Ovary (tissue), 7 donors: ENCODE measurements at regions not wholly inside any gene's neighbourhood (a gene's known extent, or its start where the extent isn't known, plus 50 kb on each side); places are given as distances from the start of the nearest gene placed in this dataset.

Experiments
- DNase-seq, 5 donors: peaks; one replicate each; pipeline ENCODE4 v3.0.0-alpha.2; 2019 to 2020
- H3K27ac ChIP-seq, 2 donors: fragments of 200-600 bp; one replicate each; pipeline versions ENCODE4 v1.5.1 to v1.8.0; 2019 to 2022
- H3K27me3 ChIP-seq: fragments of 200-600 bp; one replicate; pipeline ENCODE4 v1.8.0; 2022
- H3K36me3 ChIP-seq: fragments of 200-600 bp; sonication (generic); one replicate; pipeline ENCODE4 v1.5.1; 2019
- H3K4me1 ChIP-seq: one replicate; pipeline ENCODE4 v1.8.1; 2013; ENCODE audit warnings: mild to moderate bottlenecking, moderate library complexity; ENCODE audit not compliant: insufficient read depth
- H3K4me3 ChIP-seq: fragments of 200-600 bp; sonication (generic); one replicate; pipeline ENCODE4 v1.5.1; 2017
- H3K9me3 ChIP-seq, 2 donors: fragments of 200-600 bp in 1 of 2; sonication (generic) in 1 of 2; one replicate each; pipeline versions ENCODE4 v1.5.1 to v1.8.1; 2013 to 2019; ENCODE audit warnings: mild to moderate bottlenecking in 1 of 2, moderate library complexity in 1 of 2
- CTCF ChIP-seq, 3 donors: fragments of 450-650 bp in 2 of 3; fragments of 200-600 bp in 1 of 3; IDR thresholded peaks; one replicate each; pipeline versions ENCODE4 v1.5.1 to v1.8.0; 2016 to 2022; ENCODE audit warnings: antibody characterized with exemption in 3 of 3, mild to moderate bottlenecking in 1 of 3
- EP300 ChIP-seq: sonication (generic); formaldehyde crosslinking; IDR thresholded peaks from one replicate; pipeline ENCODE4 v1.6.1; 2017; ENCODE audit warnings: antibody characterized with exemption
- POLR2A ChIP-seq: fragments of 450-650 bp; IDR thresholded peaks from one replicate; pipeline ENCODE4 v1.6.1; 2017; ENCODE audit warnings: antibody characterized with exemption, mild to moderate bottlenecking, moderate library complexity
- WGBS, 3 donors: extraction: QIAGEN DNeasy Blood & Tissue Kit in 1 of 3; methylation state at CpG; one replicate each; pipeline versions ENCODE4 v1.1.5 to v1.1.7; 2013 to 2017; 5-methylcytosine and 5-hydroxymethylcytosine counted together
- intact Hi-C, 4 donors: fragments of 100-400 bp; cut with DNase I; formaldehyde crosslinking; loops; one replicate each; pipeline versions ENCODE4 v1.11.0 to v1.15.1; 2022 to 2023
- donor health status: DM: no; HTN: no; CAD: no; lungs with moderate emphysema.
- donor health status: DM: no; HTN: no; CAD: no.
- donor health status: Bipolar disorder and iron deficiency.
- donor health status: DM: no; HTN: no; CAD: no.
- donor health status: DM: yes; HTN: yes; CAD: no.

DNA sequence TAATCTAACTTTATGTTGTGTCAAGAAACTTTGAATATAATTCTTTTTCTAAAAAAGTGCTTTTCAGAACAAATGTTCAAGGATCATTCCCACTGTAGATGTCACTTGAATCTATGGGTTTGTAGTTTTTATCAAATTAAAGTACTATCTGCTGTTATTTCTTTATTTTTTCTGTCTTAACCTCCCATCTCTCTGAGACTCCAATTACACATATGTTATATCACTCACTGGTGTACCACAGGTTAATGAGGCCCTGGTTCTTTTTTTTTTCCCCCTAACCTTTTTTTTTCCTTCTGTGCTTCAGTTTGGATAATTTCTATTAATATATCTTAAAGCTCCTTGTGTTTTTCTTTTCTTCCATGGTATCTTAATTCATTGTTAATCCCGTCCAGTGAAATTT is 279.9 kb upstream of the RGS6 start:
- WGBS, 3 donors: 98 to 100% (median 100%) methylated on average over 1 of the region's 1 CpG
- Histone ChIP-seq H3K27ac (no peak overlapping the region), H3K4me1 (no peaks in the 10 kb centered on the region), H3K9me3 (peaks cover 0 to 3% of the 10 kb centered on the region in 2 donors), H3K27me3 (no peaks in the 10 kb centered on the region), H3K36me3 (no peaks in the 10 kb centered on the region), H3K4me3 (no peak overlapping the region)
- DNase-seq: no peak
- intact Hi-C loops: no loop called here
- no peak for TF ChIP-seq EP300
- TF ChIP-seq POLR2A: no peak
- TF ChIP-seq CTCF (IDR thresholded peaks at IDR 0.05): no peak

- H3K27ac ChIP-seq: no peak overlapping the region
- WGBS, 3 donors: 93 to 98% (median 97%) methylated on average over 3 of the region's 3 CpGs
Observed at GRCh38 chr14:71654810-71655209, 277.4 kb upstream of the RGS6 start.

GRCh38 chr14:71658261-71658860 is 273.9 kb upstream of the RGS6 start:
- intact Hi-C loops: no loop called here
- Histone ChIP-seq H3K27ac (no peak overlapping the region), H3K4me1 (no peaks in the 10 kb centered on the region), H3K27me3 (no peaks in the 10 kb centered on the region), H3K36me3 (no peaks in the 10 kb centered on the region), H3K9me3 (no peaks in the 10 kb centered on the region), H3K4me3 (no peak overlapping the region)
- no peak for TF ChIP-seq CTCF (IDR thresholded peaks at IDR 0.05)
- TF ChIP-seq POLR2A: no peak
- TF ChIP-seq EP300: no peak
- no peak for DNase-seq
- 57 to 64% (median 59%) methylated on average over 2 of the region's 2 CpGs for WGBS, 3 donors

More at GRCh38 chr14:71654810-71655209, 277.4 kb upstream of the RGS6 start:
- no peaks in the 10 kb centered on the region for H3K4me1 ChIP-seq
- H3K9me3 ChIP-seq: peaks cover 0 to 3% of the 10 kb centered on the region in 2 donors
- TF ChIP-seq CTCF (IDR thresholded peaks at IDR 0.05) (no peak), EP300 (no peak), POLR2A (no peak)
- H3K4me3 ChIP-seq: no peak overlapping the region
- intact Hi-C loops: no loop called here
- no peaks in the 10 kb centered on the region for H3K27me3 ChIP-seq
- no peaks in the 10 kb centered on the region for H3K36me3 ChIP-seq
- no peak for DNase-seq

DNA sequence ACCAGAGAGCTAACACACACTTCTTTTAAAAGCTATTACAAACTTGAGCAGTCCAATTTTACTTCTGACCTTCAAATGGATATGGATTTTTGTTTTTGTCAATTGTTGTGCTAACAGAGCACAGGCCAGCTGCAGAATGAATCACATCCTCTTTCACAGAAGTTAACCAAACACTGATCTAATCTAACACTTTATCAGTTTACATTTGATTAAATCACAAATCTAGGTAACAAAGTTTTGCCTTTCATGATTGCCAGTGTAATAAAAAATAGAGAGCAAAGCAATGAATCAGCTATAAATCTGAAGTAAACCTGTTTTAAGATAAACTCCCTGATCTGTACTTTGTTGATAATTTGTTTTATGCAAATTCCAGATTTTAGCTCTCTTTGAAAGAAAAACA is 273.1 kb upstream of the RGS6 start:
- TF ChIP-seq CTCF (IDR thresholded peaks at IDR 0.05) (no peak), POLR2A (no peak), EP300 (no peak)
- Histone ChIP-seq H3K36me3 (no peaks in the 10 kb centered on the region), H3K27me3 (no peaks in the 10 kb centered on the region), H3K9me3 (no peaks in the 10 kb centered on the region), H3K27ac (no peak overlapping the region), H3K4me3 (no peak overlapping the region), H3K4me1 (no peaks in the 10 kb centered on the region)
- no peak for DNase-seq
- intact Hi-C loops: no loop called here
